ENCODE measurements at regions not wholly inside any gene's neighbourhood (a gene's known extent, or its start where the extent isn't known, plus 50 kb on each side); places are given as distances from the start of the nearest gene placed in this dataset.

DNA sequence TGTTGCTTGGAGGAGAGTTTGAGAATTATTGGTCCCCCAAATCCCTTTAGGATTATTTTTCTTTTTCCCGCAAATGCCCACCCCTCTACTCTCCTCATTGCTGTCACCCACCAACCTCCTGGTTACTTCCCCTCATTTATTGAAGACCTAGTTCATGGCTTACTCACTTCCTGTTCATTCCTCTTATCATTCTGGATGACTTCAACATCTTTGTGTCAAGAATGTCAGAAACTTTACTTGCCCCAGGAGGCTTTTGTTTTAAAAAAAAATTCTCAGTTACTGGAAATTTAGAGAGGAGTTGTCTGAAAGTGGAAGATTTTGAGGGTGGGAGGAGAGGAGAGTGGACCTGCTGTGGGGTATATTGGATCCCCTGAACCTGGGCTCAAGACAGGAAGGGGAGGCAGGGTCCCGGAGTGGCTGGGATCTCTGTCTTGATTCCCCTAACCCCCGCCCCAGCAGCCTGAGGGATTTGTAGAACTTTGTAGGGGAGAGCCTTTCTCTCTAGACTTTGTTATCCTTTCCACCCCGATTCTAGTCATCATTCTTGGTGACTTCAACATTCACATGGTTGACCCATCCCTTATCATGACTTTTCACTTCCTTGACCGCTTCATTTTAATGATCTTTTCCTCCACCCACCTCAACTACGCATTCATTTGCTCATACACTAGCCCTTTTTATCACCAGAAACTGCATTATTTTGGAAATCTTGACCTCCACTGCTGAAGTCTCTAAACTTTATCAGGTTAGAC is 69.9 kb upstream of the ESX1 start:
- Histone ChIP-seq H3K9me3 (ENCODE audit: low read depth) (no peaks in the 10 kb centered on the region), H3K4me1 (ENCODE audit: low read depth) (no peaks in the 10 kb centered on the region), H3K4me3 (no peak overlapping the region), H3K27ac (no peak overlapping the region), H3K27me3 (peaks cover 22% of the 10 kb centered on the region), H3K36me3 (no peaks in the 10 kb centered on the region)
- TF ChIP-seq, protein P1, sequence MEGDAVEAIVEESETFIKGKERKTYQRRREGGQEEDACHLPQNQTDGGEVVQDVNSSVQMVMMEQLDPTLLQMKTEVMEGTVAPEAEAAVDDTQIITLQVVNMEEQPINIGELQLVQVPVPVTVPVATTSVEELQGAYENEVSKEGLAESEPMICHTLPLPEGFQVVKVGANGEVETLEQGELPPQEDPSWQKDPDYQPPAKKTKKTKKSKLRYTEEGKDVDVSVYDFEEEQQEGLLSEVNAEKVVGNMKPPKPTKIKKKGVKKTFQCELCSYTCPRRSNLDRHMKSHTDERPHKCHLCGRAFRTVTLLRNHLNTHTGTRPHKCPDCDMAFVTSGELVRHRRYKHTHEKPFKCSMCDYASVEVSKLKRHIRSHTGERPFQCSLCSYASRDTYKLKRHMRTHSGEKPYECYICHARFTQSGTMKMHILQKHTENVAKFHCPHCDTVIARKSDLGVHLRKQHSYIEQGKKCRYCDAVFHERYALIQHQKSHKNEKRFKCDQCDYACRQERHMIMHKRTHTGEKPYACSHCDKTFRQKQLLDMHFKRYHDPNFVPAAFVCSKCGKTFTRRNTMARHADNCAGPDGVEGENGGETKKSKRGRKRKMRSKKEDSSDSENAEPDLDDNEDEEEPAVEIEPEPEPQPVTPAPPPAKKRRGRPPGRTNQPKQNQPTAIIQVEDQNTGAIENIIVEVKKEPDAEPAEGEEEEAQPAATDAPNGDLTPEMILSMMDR (IDR thresholded peaks at IDR 0.05; ENCODE audit: low read depth, low read length): no peak
- no peak for DNase-seq (ENCODE audit: low read depth in 1 of 2, low spot score in 1 of 2)

DNA sequence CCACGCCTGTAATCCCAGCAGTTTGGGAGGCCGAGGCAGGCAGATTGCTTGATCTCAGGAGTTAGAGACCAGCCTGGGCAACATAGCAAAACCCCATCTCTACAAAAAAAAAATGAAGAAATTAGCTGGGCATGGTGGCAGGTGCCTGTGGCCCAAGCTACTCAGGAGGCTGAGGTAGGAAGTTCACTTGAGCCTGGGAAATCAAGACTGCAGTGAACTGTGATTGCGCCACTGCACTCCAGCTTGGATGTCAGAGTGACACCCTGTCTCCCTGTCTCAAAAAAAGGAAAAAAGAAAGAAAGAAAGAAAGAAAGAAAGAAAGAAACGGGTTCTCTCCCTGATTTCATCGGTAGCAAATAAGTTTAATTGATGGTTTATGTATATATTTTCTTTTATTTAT is 64.6 kb upstream of the ESX1 start:
- Histone ChIP-seq H3K4me1 (ENCODE audit: low read depth) (no peaks in the 10 kb centered on the region), H3K36me3 (no peaks in the 10 kb centered on the region), H3K27ac (no peak overlapping the region), H3K4me3 (no peak overlapping the region), H3K9me3 (ENCODE audit: low read depth) (no peaks in the 10 kb centered on the region), H3K27me3 (peaks cover 24% of the 10 kb centered on the region)
- TF ChIP-seq, protein P1 (IDR thresholded peaks at IDR 0.05; ENCODE audit: low read depth, low read length): no peak
- no peak for DNase-seq (ENCODE audit: low read depth in 1 of 2, low spot score in 1 of 2)

GRCh38 chrX:104318330-104319009 is 63.7 kb upstream of the ESX1 start:
- Histone ChIP-seq H3K27ac (no peak overlapping the region), H3K27me3 (peaks cover 24% of the 10 kb centered on the region), H3K4me3 (no peak overlapping the region), H3K4me1 (ENCODE audit: low read depth) (no peaks in the 10 kb centered on the region), H3K36me3 (no peaks in the 10 kb centered on the region), H3K9me3 (ENCODE audit: low read depth) (no peaks in the 10 kb centered on the region)
- DNase-seq (ENCODE audit: low read depth in 1 of 2, low spot score in 1 of 2): peak in 1 of 2 donors; percentile 50
- TF ChIP-seq, protein P1 (IDR thresholded peaks at IDR 0.05; ENCODE audit: low read depth, low read length): no peak

DNA sequence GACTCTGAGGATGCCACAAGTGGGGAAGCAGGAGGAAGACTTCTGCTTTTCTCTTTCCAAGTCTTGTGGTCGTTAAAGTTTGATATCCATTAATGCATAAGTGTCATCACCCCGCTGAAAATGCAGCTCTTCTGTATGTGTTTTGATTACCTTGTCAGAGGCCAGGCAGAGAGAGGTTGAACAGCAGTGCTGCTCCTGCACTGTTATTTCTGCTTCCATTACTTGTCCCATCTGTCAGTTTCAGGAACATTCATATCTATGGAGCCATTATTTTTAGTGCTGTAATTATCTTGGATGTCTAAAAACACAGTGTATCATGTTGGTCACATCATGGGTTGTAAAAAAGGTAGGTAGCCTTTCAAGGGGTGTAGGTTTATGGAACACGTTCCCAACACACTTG is 62.0 kb upstream of the ESX1 start:
- TF ChIP-seq, protein P1 (IDR thresholded peaks at IDR 0.05; ENCODE audit: low read depth, low read length): no peak
- no peak overlapping the region for H3K27ac ChIP-seq
- no peak overlapping the region for H3K4me3 ChIP-seq
- H3K27me3 ChIP-seq: peaks cover 19% of the 10 kb centered on the region
- no peaks in the 10 kb centered on the region for H3K4me1 ChIP-seq (ENCODE audit: low read depth)
- no peaks in the 10 kb centered on the region for H3K9me3 ChIP-seq (ENCODE audit: low read depth)
- DNase-seq (ENCODE audit: low read depth in 1 of 2, low spot score in 1 of 2): no peak
- H3K36me3 ChIP-seq: no peaks in the 10 kb centered on the region

DNA sequence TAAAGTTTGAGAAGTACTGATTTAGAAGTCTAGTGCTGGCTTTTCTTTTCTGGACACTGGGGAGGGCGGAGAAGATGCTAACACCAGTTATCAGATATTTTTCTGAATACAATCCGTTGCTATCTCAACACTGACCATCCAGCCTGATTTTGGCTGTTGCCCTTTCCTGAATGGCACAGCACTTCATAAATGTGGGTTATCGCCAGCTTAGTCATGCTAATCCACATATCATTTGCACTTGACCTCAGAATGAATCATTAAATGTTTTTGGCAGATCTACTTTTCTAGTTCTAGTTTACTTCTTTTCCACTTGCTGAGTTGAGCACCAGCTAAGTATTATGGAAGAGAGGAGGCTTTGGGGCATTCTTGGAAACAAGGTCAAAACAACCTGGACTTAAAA is 60.8 kb upstream of the ESX1 start:
- TF ChIP-seq, protein P1 (IDR thresholded peaks at IDR 0.05; ENCODE audit: low read depth, low read length): no peak
- H3K4me3 ChIP-seq: no peak overlapping the region
- no peaks in the 10 kb centered on the region for H3K9me3 ChIP-seq (ENCODE audit: low read depth)
- peak in 1 of 2 donors; percentile 55 for DNase-seq (ENCODE audit: low read depth in 1 of 2, low spot score in 1 of 2)
- H3K27me3 ChIP-seq: peaks cover 20% of the 10 kb centered on the region
- no peaks in the 10 kb centered on the region for H3K36me3 ChIP-seq
- H3K27ac ChIP-seq: no peak overlapping the region
- no peaks in the 10 kb centered on the region for H3K4me1 ChIP-seq (ENCODE audit: low read depth)

Measured in cardiac muscle cell (in vitro differentiated cells and primary cell).